Activated T-helper 1 cell treated with anti-CD3 and anti-CD28 coated beads, Interleukin-12 subunit alpha, Interleukin-12 subunit beta, Interleukin-2, Interleukin-4 antibody, amounts not matched to agents 30 ng/mL and 10 ng/mL and 1 ng/mL, durations not matched to agents 14 hours and 24 hours and 36 hours (primary cell): ENCODE measurements at regions not wholly inside any gene's neighbourhood (a gene's known extent, or its start where the extent isn't known, plus 50 kb on each side); places are given as distances from the start of the nearest gene placed in this dataset.

Experiments
- DNase-seq: peaks from one replicate; pipeline ENCODE4 v3.0.0; 2021; ENCODE audit warnings: low spot score
- H3K27ac Mint-ChIP-seq: one replicate; pipeline ENCODE4 v1.8.0; 2021; ENCODE audit warnings: mild to moderate bottlenecking, mixed read lengths
- H3K27me3 Mint-ChIP-seq: one replicate; pipeline ENCODE4 v1.8.0; 2022; ENCODE audit warnings: mild to moderate bottlenecking, moderate library complexity, mixed read lengths; ENCODE audit not compliant: insufficient read depth
- H3K36me3 Mint-ChIP-seq: one replicate; pipeline ENCODE4 v1.8.0; 2021; ENCODE audit warnings: low read depth, mixed read lengths
- H3K4me1 Mint-ChIP-seq: one replicate; pipeline ENCODE4 v1.8.0; 2021; ENCODE audit warnings: low read depth, mixed read lengths
- H3K4me3 Mint-ChIP-seq: one replicate; pipeline ENCODE4 v1.8.0; 2021; ENCODE audit warnings: mild to moderate bottlenecking, moderate library complexity, mixed read lengths
- H3K9me3 Mint-ChIP-seq: one replicate; pipeline ENCODE4 v1.8.0; 2021; ENCODE audit warnings: mixed read lengths
- intact Hi-C: fragments of 100-400 bp; cut with micrococcal nuclease; formaldehyde crosslinking; loops from one replicate; pipeline ENCODE4 v1.15.1; 2024

DNA sequence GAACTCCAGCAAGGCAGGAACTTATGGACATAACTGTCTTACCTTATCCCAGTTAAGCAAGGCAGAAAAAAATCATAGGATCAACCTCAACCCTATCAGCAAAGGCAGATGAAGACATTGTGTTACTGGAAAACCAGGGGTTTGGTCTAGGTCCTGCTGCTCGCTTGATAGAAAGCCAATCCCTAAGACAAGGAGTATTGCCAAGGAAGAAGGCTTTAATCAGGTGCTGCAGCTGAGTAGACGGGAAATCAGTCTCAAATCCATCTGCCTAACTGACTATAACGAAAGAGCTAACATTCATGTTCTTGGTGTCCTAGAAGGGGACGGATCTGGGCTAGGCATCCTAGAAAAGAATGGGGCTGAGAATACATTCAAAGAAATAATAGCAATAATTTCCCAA lies 1158.7 kb upstream of the CNTN5 start:
- no peak overlapping the region for H3K4me3 Mint-ChIP-seq
- no peak overlapping the region for H3K27ac Mint-ChIP-seq
- H3K36me3 Mint-ChIP-seq = no peaks in the 10 kb centered on the region
- peaks cover 6% of the 10 kb centered on the region for H3K9me3 Mint-ChIP-seq
- H3K4me1 Mint-ChIP-seq = no peaks in the 10 kb centered on the region
- intact Hi-C loops = no loop called here
- no peak for DNase-seq
- H3K27me3 Mint-ChIP-seq = no peaks in the 10 kb centered on the region

DNA sequence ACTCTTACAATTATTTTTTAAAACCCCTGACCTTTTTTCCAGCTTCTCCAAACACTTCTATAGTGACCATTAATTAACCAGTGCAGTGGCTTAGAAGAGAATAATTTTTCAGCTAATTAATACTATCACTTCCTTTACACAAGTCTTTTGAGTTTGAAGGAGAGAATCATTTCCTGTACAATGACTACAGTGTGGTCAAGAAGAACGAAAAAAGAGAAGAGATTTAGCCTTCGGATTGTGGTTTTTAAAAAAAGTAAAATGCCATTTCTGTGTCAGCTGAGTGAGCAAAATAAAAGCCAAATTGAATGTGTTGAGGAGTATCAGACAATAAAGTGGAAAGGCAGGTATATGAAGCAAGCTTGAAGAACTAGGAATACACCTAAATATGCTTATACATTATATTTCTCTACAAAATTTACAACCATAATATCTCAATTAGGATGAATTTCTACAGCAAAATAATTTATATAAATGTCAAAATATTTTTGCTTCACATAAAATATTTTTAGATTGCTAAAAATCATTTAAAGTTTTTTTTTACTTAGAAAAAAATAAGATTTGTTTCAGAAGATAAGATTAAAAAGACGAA lies 1155.2 kb upstream of the CNTN5 start:
- DNase-seq = no peak
- Mint-ChIP-seq H3K27me3 (no peaks in the 10 kb centered on the region), H3K4me1 (no peaks in the 10 kb centered on the region), H3K4me3 (no peak overlapping the region), H3K36me3 (no peaks in the 10 kb centered on the region), H3K27ac (no peak overlapping the region), H3K9me3 (peaks cover 18% of the 10 kb centered on the region)
- intact Hi-C loops = no loop called here

DNA sequence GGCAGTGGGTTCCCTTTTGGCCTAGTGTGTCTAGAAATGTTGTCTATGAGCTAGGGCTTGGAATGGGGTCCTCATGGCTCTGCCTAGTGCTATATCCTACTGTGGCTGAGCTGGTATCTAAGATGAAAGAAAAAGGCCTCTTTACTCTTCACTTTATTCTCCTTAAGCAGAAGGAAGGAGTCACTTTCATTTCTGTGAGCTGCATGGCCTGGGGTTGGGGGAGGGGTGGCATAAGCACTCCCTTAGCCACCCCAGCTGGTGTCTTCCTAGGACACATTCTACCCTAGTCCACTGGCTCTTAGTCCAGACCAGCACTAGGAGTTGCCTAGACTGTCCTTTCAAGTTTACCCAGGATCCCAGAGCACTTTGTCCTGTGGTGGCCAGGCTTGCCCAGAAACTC lies 1148.9 kb upstream of the CNTN5 start:
- Mint-ChIP-seq H3K27me3 (no peaks in the 10 kb centered on the region), H3K36me3 (no peaks in the 10 kb centered on the region), H3K9me3 (peaks cover 19% of the 10 kb centered on the region), H3K27ac (no peak overlapping the region), H3K4me1 (no peaks in the 10 kb centered on the region), H3K4me3 (no peak overlapping the region)
- intact Hi-C loops = no loop called here
- DNase-seq = no peak

DNA sequence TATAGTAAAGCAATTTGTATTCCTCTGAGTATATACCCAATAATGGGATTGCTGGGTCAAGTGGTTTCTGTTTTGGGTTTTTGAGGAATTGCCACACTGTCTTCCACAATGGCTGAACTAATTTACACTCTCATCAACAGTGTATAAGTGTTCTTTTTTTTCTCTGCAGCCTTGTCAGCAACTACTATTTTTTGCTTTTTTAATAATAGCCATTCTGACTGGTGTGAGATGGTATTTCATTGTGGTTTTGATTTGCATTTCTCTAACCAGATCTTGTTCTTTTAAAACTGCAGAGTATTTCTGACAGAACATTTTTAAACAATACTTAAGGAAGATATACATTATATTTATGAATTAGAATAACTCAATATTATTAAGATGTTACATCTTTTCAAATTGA lies 1140.5 kb upstream of the CNTN5 start:
- no peak for DNase-seq
- Mint-ChIP-seq H3K9me3 (no peaks in the 10 kb centered on the region), H3K4me3 (no peak overlapping the region), H3K4me1 (no peaks in the 10 kb centered on the region), H3K36me3 (no peaks in the 10 kb centered on the region), H3K27ac (no peak overlapping the region), H3K27me3 (no peaks in the 10 kb centered on the region)
- intact Hi-C loops = no loop called here

DNA sequence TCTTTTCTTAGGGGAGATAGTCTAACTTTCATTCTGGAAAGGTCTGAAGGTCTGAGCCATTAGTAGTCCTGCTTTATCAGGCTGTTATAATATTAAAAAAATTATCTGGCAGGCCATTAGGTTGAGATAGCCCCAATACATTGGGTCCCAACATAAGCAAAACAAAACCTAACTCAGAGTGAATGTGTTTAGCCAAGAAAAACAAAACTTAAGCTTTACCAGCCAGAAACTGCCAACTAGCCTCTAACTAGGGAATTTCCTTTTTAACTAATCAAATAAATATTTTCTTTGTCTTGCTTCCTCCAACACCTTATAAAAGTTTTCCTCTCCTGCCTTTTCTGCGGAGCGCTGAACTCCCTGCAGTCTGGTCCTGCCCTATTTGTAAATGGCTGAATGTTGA lies 1137.7 kb upstream of the CNTN5 start:
- Mint-ChIP-seq H3K4me3 (no peak overlapping the region), H3K4me1 (no peaks in the 10 kb centered on the region), H3K9me3 (no peaks in the 10 kb centered on the region), H3K27ac (no peak overlapping the region), H3K27me3 (no peaks in the 10 kb centered on the region), H3K36me3 (no peaks in the 10 kb centered on the region)
- intact Hi-C loops = no loop called here
- DNase-seq = no peak

DNA sequence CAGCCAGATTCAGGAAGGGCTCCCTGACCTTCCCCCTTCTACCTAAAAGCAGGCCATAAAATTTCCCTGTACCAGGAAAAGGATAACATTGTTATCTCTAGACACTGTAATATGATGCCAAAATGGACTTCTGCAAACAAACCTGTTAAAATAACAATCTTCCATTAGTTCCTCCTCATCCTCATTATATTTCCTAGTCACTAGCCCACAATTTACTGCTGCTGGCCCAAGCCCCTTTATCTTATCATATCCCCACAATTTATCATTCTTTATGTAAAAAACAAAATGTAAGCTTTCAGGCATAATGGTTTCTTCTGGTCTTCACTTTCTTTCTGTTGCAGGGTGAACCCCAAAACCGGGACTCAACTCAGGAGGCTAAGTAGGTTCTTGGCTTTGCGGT lies 1132.1 kb upstream of the CNTN5 start:
- Mint-ChIP-seq H3K36me3 (no peaks in the 10 kb centered on the region), H3K27me3 (no peaks in the 10 kb centered on the region)
- intact Hi-C loops = no loop called here

DNA sequence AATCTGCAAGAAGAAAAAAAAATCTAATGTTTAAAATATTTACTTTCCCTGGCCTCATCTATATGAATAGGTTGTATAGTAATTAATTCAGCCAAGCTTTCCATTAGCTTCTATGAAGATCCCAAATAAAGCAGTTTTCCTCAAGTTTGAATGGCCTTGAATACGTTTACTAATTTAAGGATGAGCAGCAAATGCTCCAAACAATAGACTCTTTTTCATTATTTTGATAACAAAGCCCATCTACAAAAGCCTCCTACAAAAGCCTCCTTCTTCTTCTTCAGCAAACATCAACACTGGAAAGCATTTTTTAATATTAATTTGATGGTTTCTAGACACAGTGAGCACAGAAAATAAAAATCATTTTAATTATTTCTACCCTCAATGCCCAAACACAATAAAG lies 1130.3 kb upstream of the CNTN5 start:
- no peak for DNase-seq
- Mint-ChIP-seq H3K36me3 (no peaks in the 10 kb centered on the region), H3K4me3 (no peak overlapping the region), H3K27ac (no peak overlapping the region), H3K27me3 (no peaks in the 10 kb centered on the region), H3K4me1 (no peaks in the 10 kb centered on the region), H3K9me3 (peaks cover 9% of the 10 kb centered on the region)
- intact Hi-C loops = no loop called here

More for the DNA sequence above, 1132.1 kb upstream of the CNTN5 start:
- Mint-ChIP-seq H3K27ac (no peak overlapping the region), H3K4me1 (no peaks in the 10 kb centered on the region), H3K9me3 (peaks cover 9% of the 10 kb centered on the region), H3K4me3 (no peak overlapping the region)
- DNase-seq = no peak

DNA sequence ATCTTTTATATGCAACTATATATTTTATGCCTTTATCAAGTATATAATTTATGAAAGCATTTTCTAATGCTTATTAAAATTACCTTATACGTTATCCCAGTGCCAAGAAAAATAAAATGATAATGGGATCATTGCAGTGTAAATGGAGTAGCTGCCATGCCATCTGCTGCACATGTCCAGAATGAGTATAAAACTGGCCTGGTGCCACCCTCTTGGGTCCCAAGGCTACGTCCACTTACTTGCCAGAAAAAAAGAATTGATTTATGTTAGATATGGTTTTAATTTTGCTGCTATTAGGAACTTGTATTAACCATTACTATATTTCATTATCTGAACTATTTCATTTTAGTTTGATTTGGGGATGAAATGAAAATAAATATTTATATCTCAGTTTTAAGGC lies 1127.1 kb upstream of the CNTN5 start:
- Mint-ChIP-seq H3K36me3 (no peaks in the 10 kb centered on the region), H3K4me3 (no peak overlapping the region), H3K27ac (no peak overlapping the region), H3K9me3 (peaks cover 11% of the 10 kb centered on the region), H3K4me1 (no peaks in the 10 kb centered on the region), H3K27me3 (no peaks in the 10 kb centered on the region)
- no peak for DNase-seq
- intact Hi-C loops = no loop called here

DNA sequence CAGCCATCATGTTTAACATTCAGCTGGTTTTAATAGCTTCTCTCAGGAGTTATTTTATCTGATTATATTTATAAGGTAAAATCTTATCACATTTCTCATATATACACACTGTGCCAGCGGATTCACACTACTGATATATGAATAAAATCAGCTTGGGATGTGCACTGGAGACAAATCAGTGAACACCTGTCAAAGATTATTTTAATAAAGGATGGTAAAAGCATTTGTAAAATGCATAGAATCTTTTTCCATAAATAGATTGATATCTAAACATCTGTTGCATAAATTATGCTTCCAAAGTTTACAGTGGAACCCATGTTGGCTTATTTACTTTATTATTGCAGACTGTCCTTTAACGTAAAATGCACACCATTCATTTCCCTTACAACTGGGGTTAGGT lies 1125.8 kb upstream of the CNTN5 start:
- H3K4me1 Mint-ChIP-seq = no peaks in the 10 kb centered on the region
- peaks cover 14% of the 10 kb centered on the region for H3K9me3 Mint-ChIP-seq
- no peak for DNase-seq
- H3K27ac Mint-ChIP-seq = no peak overlapping the region
- H3K36me3 Mint-ChIP-seq = no peaks in the 10 kb centered on the region
- no peaks in the 10 kb centered on the region for H3K27me3 Mint-ChIP-seq
- intact Hi-C loops = no loop called here
- no peak overlapping the region for H3K4me3 Mint-ChIP-seq

DNA sequence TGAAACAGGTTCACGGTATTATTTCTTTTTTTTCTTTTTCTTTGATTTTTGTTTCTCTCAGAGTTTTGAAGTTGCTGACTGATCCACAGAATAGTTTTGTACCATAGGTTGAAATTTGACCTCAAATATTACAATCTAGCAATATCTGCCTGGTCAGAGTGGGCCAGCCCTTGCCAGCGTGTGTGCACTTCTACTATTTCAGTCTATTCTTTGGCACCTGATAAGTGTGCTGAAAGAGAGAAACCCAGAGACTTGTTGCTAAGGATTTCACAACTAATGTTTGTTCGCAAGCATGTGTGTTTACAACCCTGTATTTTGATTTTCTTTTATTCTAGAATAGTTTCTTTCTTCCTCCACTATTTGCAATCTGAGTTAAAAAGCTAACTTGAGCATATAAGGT lies 1125.2 kb upstream of the CNTN5 start:
- intact Hi-C loops = no loop called here
- Mint-ChIP-seq H3K4me1 (no peaks in the 10 kb centered on the region), H3K4me3 (no peak overlapping the region), H3K36me3 (no peaks in the 10 kb centered on the region), H3K9me3 (peaks cover 14% of the 10 kb centered on the region), H3K27me3 (no peaks in the 10 kb centered on the region), H3K27ac (no peak overlapping the region)
- DNase-seq = no peak

DNA sequence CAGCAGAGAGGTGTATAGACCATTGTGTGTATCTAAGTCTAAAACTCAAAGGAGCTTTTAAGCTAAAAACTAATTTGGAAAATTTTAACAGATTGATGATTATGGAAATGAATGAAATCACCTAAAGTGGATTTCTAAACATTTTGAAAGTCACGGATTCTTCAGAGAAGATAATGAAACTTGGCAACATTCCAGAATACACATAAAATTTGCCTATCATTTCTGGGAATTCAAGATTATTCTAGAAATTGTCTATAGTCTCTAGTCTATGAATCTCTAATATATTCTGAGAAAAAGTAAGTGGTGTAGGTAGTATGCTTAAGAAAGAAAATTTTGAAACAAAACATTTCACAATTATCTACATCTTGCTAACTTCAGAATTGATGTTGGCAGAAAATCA lies 1117.9 kb upstream of the CNTN5 start:
- H3K27ac Mint-ChIP-seq = no peak overlapping the region
- H3K9me3 Mint-ChIP-seq = peaks cover 15% of the 10 kb centered on the region
- no peaks in the 10 kb centered on the region for H3K4me1 Mint-ChIP-seq
- no peaks in the 10 kb centered on the region for H3K27me3 Mint-ChIP-seq
- intact Hi-C loops = no loop called here
- H3K4me3 Mint-ChIP-seq = no peak overlapping the region
- no peaks in the 10 kb centered on the region for H3K36me3 Mint-ChIP-seq
- no peak for DNase-seq

DNA sequence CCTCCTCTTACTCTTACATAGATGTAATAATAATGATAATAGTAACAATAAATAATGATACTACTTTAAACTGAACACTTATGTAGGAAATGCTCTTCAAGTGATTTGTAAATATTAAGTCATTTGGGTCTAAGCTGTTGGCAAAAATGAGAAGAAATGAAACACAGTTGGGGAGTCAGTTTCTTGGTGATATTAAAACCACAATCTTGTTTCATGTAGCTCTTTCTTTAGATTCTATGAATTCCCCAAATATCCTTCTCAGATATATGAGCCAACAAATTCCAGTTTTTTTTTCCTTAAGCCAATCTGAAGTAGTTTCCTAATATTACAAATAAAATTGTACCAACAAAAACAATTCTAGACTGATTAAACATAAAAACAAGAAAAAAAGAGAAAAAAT lies 1115.6 kb upstream of the CNTN5 start:
- no peak overlapping the region for H3K27ac Mint-ChIP-seq
- intact Hi-C loops = no loop called here

DNA sequence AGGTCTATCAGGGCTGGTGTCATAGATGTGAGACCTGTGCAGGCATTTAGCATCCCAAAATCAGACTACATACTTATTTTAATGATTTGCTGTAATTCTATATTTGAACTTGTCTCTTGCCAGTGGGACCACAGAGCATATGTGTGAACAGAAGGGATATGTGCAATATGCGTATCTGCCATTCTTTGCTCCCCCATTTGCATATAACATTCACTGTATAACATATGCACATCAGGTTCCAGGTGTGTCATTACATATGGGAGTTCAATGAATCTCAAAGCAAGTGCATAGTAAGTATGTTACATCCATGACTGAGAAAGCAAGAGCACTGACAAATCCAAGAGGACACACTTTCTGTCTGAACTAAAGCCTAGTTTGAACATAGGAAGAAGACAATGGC lies 1115.1 kb upstream of the CNTN5 start:
- Mint-ChIP-seq H3K27me3 (no peaks in the 10 kb centered on the region), H3K27ac (no peak overlapping the region), H3K9me3 (peaks cover 10% of the 10 kb centered on the region), H3K4me1 (no peaks in the 10 kb centered on the region), H3K4me3 (no peak overlapping the region), H3K36me3 (no peaks in the 10 kb centered on the region)
- intact Hi-C loops = no loop called here
- DNase-seq = no peak

More for the DNA sequence above, 1115.6 kb upstream of the CNTN5 start:
- Mint-ChIP-seq H3K36me3 (no peaks in the 10 kb centered on the region), H3K4me1 (no peaks in the 10 kb centered on the region), H3K4me3 (no peak overlapping the region), H3K27me3 (no peaks in the 10 kb centered on the region), H3K9me3 (peaks cover 10% of the 10 kb centered on the region)
- no peak for DNase-seq

DNA sequence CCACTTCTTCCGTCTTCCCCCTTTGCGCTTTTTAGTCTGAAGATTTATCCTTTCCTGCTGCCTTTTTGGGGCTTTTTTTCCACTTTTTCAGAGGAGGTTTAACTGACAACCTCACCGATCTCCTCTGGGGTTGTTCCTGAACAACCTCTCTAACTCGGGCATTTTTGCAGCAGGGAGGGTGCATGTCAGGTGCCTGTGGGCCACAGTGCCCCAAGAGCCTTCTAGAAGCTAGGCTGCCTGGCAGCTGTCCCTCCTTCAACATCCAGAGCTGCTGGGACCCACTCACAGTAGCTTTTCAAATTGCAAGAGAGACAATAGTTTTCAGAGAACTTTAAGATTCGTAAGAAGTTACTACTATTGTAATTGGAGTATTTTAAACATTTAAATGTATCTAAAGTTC lies 1112.4 kb upstream of the CNTN5 start:
- intact Hi-C loops = no loop called here
- no peak for DNase-seq
- Mint-ChIP-seq H3K36me3 (no peaks in the 10 kb centered on the region), H3K4me1 (no peaks in the 10 kb centered on the region), H3K27ac (no peak overlapping the region), H3K4me3 (no peak overlapping the region), H3K9me3 (peaks cover 10% of the 10 kb centered on the region), H3K27me3 (no peaks in the 10 kb centered on the region)
